WTC11 (cell line): ENCODE measurements at regions not wholly inside any gene's neighbourhood (a gene's known extent, or its start where the extent isn't known, plus 50 kb on each side); places are given as distances from the start of the nearest gene placed in this dataset.

Experiments used
- AR ChIP-seq: fragments of 250-450 bp; sonication (Bioruptor Pico); IDR thresholded peaks from 2 replicates; pipeline ENCODE4 v1.9.0; 2021; ENCODE audit warnings: mild to moderate bottlenecking
- ARID4B ChIP-seq: sonication (generic); formaldehyde crosslinking; IDR thresholded peaks from 2 replicates; pipeline ENCODE4 v1.8.0; 2023; ENCODE audit warnings: missing genetic modification reagents, mild to moderate bottlenecking, borderline replicate concordance
- ATF3 ChIP-seq: sonication (generic); formaldehyde crosslinking; conservative IDR thresholded peaks from 2 replicates; pipeline ENCODE4 v1.8.1; 2022; ENCODE audit warnings: mild to moderate bottlenecking, missing genetic modification reagents
- CTCF ChIP-seq: fragments of 200-600 bp; IDR thresholded peaks from 2 replicates; pipeline ENCODE4 v1.8.0; 2022; ENCODE audit warnings: antibody characterized with exemption
- NR2C2 ChIP-seq: sonication (generic); formaldehyde crosslinking; IDR thresholded peaks from 2 replicates; pipeline ENCODE4 v1.8.0; 2022; ENCODE audit warnings: mild to moderate bottlenecking, missing genetic modification reagents
- NR3C1 ChIP-seq: sonication (generic); formaldehyde crosslinking; conservative IDR thresholded peaks from 2 replicates; pipeline ENCODE4 v1.8.1; 2023; ENCODE audit warnings: low read depth, mild to moderate bottlenecking, missing genetic modification reagents
- OVOL2 ChIP-seq: fragments of 250-450 bp; sonication (Bioruptor Pico); IDR thresholded peaks from 2 replicates; pipeline ENCODE4 v1.9.0; 2021; ENCODE audit warnings: mild to moderate bottlenecking, borderline replicate concordance
- STAT6 ChIP-seq: sonication (generic); formaldehyde crosslinking; conservative IDR thresholded peaks from 2 replicates; pipeline ENCODE4 v1.8.1; 2023; ENCODE audit warnings: mild to moderate bottlenecking, low read depth, missing genetic modification reagents, moderate library complexity
- ZBTB21 ChIP-seq: sonication (generic); formaldehyde crosslinking; IDR thresholded peaks from 2 replicates; pipeline ENCODE4 v1.8.1; 2023; ENCODE audit warnings: mild to moderate bottlenecking, missing genetic modification reagents, borderline replicate concordance
- ZNF281 ChIP-seq: sonication (generic); formaldehyde crosslinking; IDR thresholded peaks from 2 replicates; pipeline ENCODE4 v1.8.0; 2023; ENCODE audit warnings: mild to moderate bottlenecking, missing genetic modification reagents

- TF ChIP-seq AR (CRISPR knock-in tag) (no peak), CTCF (no peak), ZNF281 (CRISPR knock-in tag) (no peak), NR2C2 (CRISPR knock-in tag) (no peak), NR3C1 (no peak), ARID4B (no peak), STAT6 (CRISPR knock-in tag) (no peak), ATF3 (no peak), OVOL2 (CRISPR knock-in tag) (no peak), ZBTB21 (CRISPR knock-in tag) (no peak)
Measured at GRCh38 chr14:61614693-61615092, 80.6 kb upstream of the HIF1A start.
